ENCODE measurements at regions not wholly inside any gene's neighbourhood (a gene's known extent, or its start where the extent isn't known, plus 50 kb on each side); places are given as distances from the start of the nearest gene placed in this dataset.
"Not testable (repeated sequence)": the region's sequence is repeated elsewhere in the genome, so short reads cannot be mapped to it uniquely, and the experiment has no call there.

DNA sequence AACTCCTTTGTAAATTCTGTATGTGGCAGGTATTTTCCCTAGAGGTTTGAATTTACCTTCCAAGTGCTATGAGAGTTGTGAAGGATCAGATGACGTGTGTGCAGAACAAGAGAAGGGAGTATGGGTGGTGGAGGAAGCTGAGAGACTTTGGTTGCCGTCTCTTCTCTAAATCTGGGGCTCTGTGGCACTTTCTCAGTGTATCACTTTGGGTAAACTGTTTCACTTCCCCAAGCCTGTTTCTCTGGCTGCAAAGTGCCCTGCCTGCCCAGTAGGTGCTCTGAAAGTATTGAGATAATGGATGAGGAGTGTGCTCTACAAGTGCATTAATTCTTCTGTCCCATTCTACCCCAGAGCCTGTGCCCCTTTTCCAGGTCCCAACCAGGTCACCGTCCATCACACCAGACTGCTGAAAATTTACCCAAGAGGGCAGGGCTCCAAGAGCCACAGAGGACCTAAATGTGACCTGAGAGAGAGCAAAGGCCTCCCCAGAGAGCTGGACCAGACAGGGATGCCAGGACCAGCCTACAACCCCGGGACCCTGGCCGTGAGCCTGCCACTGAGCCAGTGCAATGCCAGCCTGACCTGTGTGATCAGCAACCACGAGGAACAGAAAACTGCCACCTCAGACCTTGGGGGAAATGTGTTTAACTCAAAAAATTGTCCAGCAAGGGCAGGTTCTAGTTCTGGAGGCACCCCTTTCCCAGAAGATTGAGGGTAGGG is 131.6 kb upstream of the ETV3 start:
- no peak for FAIRE-seq

GRCh38 chr1:157262891-157263290 is 124.7 kb upstream of the ETV3 start:
- Histone ChIP-seq H4K20me1 (ENCODE audit: insufficient read depth, low read length) (no peaks in the 10 kb centered on the region), H2AFZ (ENCODE audit: low read depth, low read length) (no peak overlapping the region), H3K79me2 (ENCODE audit: insufficient read depth, low read length) (no peaks in the 10 kb centered on the region), H3K4me3 (ENCODE audit: insufficient read depth, low read depth, low read length) (no peak overlapping the region), H3K36me3 (ENCODE audit: insufficient read depth, low read length) (no peaks in the 10 kb centered on the region), H3K27ac (ENCODE audit: low read depth, low read length) (no peak overlapping the region), H3K27me3 (ENCODE audit: insufficient read depth, low read length) (no peaks in the 10 kb centered on the region), H3K4me1 (ENCODE audit: insufficient read depth, low read length) (no peaks in the 10 kb centered on the region), H3K9me3 (ENCODE audit: insufficient read depth, low read depth, low read length) (no peaks in the 10 kb centered on the region), H3K4me2 (ENCODE audit: low read length) (no peak overlapping the region), H3K9ac (ENCODE audit: low read length) (no peak overlapping the region)
- TF ChIP-seq EZH2 (IDR thresholded peaks at IDR 0.05; ENCODE audit: insufficient read depth, low read length): no peak
- TF ChIP-seq CTCF (IDR thresholded peaks at IDR 0.05; ENCODE audit: insufficient read depth, low read depth, low read length): no peak
- DNase-seq (ENCODE audit: low read depth): no peak
- H3K9me3 Mint-ChIP-seq (ENCODE audit: unreplicated experiment): peaks cover 6% of the 10 kb centered on the region
- H3K4me3 Mint-ChIP-seq (ENCODE audit: unreplicated experiment): no peak overlapping the region
- H3K36me3 Mint-ChIP-seq (ENCODE audit: low read depth, unreplicated experiment): no peaks in the 10 kb centered on the region
- FAIRE-seq: no peak
- no peaks in the 10 kb centered on the region for H3K4me1 Mint-ChIP-seq (ENCODE audit: low read depth, unreplicated experiment)
- H3K27me3 Mint-ChIP-seq (ENCODE audit: low read depth, unreplicated experiment): peaks cover 11% of the 10 kb centered on the region
- H3K27ac Mint-ChIP-seq (ENCODE audit: unreplicated experiment): no peak overlapping the region

More for the DNA sequence above, 131.6 kb upstream of the ETV3 start:
- no peak overlapping the region for H3K4me2 ChIP-seq (ENCODE audit: low read length)
- no peaks in the 10 kb centered on the region for H3K4me1 Mint-ChIP-seq (ENCODE audit: low read depth, unreplicated experiment)
- no peak overlapping the region for H3K27ac ChIP-seq (ENCODE audit: low read depth, low read length)
- no peak overlapping the region for H3K27ac Mint-ChIP-seq (ENCODE audit: unreplicated experiment)
- peaks cover 2% of the 10 kb centered on the region for H3K9me3 Mint-ChIP-seq (ENCODE audit: unreplicated experiment)
- H4K20me1 ChIP-seq (ENCODE audit: insufficient read depth, low read length): no peaks in the 10 kb centered on the region
- H3K9me3 ChIP-seq (ENCODE audit: insufficient read depth, low read depth, low read length): no peaks in the 10 kb centered on the region
- peaks cover 3% of the 10 kb centered on the region for H3K4me1 ChIP-seq (ENCODE audit: insufficient read depth, low read length)
- TF ChIP-seq EZH2 (IDR thresholded peaks at IDR 0.05; ENCODE audit: insufficient read depth, low read length) (no peak), CTCF (IDR thresholded peaks at IDR 0.05; ENCODE audit: insufficient read depth, low read depth, low read length) (no peak)
- no peak overlapping the region for H3K4me3 ChIP-seq (ENCODE audit: insufficient read depth, low read depth, low read length)
- H3K27me3 ChIP-seq (ENCODE audit: insufficient read depth, low read length): peaks cover 2% of the 10 kb centered on the region
- DNase-seq (ENCODE audit: low read depth): no peak
- H3K79me2 ChIP-seq (ENCODE audit: insufficient read depth, low read length): no peaks in the 10 kb centered on the region
- no peaks in the 10 kb centered on the region for H3K36me3 Mint-ChIP-seq (ENCODE audit: low read depth, unreplicated experiment)
- H3K36me3 ChIP-seq (ENCODE audit: insufficient read depth, low read length): no peaks in the 10 kb centered on the region
- H2AFZ ChIP-seq (ENCODE audit: low read depth, low read length): no peak overlapping the region
- no peak overlapping the region for H3K9ac ChIP-seq (ENCODE audit: low read length)
- H3K4me3 Mint-ChIP-seq (ENCODE audit: unreplicated experiment): no peak overlapping the region
- peaks cover 7% of the 10 kb centered on the region for H3K27me3 Mint-ChIP-seq (ENCODE audit: low read depth, unreplicated experiment)

DNA sequence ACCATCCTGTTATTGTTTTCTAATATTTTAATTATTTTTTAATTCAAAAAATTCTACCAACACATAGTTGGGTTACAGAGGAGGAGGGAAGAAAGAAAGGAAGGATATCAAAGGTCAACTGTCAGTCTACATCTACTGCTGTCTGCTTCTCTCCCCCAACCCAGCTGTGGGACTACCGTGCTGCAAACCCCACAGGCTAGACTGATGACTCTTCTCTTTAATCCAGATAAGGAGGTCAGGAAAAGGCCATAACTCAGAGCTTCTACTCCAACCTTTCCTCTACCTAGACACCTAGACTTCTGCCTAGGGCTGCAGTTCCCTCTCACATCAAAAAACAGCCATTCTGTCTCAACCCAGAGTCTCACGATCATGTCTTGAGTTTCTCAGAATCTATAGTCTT is 124.2 kb upstream of the ETV3 start:
- H3K36me3 ChIP-seq (ENCODE audit: insufficient read depth, low read length): no peaks in the 10 kb centered on the region
- no peak overlapping the region for H3K9ac ChIP-seq (ENCODE audit: low read length)
- no peak overlapping the region for H3K4me3 Mint-ChIP-seq (ENCODE audit: unreplicated experiment)
- no peak overlapping the region for H2AFZ ChIP-seq (ENCODE audit: low read depth, low read length)
- H4K20me1 ChIP-seq (ENCODE audit: insufficient read depth, low read length): no peaks in the 10 kb centered on the region
- H3K27ac Mint-ChIP-seq (ENCODE audit: unreplicated experiment): no peak overlapping the region
- H3K4me3 ChIP-seq (ENCODE audit: insufficient read depth, low read depth, low read length): no peak overlapping the region
- H3K27me3 ChIP-seq (ENCODE audit: insufficient read depth, low read length): no peaks in the 10 kb centered on the region
- no peaks in the 10 kb centered on the region for H3K9me3 ChIP-seq (ENCODE audit: insufficient read depth, low read depth, low read length)
- H3K27me3 Mint-ChIP-seq (ENCODE audit: low read depth, unreplicated experiment): peaks cover 11% of the 10 kb centered on the region
- H3K4me1 ChIP-seq (ENCODE audit: insufficient read depth, low read length): no peaks in the 10 kb centered on the region
- FAIRE-seq: no peak
- H3K4me1 Mint-ChIP-seq (ENCODE audit: low read depth, unreplicated experiment): no peaks in the 10 kb centered on the region
- TF ChIP-seq CTCF (IDR thresholded peaks at IDR 0.05; ENCODE audit: insufficient read depth, low read depth, low read length) (no peak), EZH2 (IDR thresholded peaks at IDR 0.05; ENCODE audit: insufficient read depth, low read length) (no peak)
- no peaks in the 10 kb centered on the region for H3K36me3 Mint-ChIP-seq (ENCODE audit: low read depth, unreplicated experiment)
- H3K4me2 ChIP-seq (ENCODE audit: low read length): no peak overlapping the region
- peaks cover 6% of the 10 kb centered on the region for H3K9me3 Mint-ChIP-seq (ENCODE audit: unreplicated experiment)
- H3K79me2 ChIP-seq (ENCODE audit: insufficient read depth, low read length): no peaks in the 10 kb centered on the region
- H3K27ac ChIP-seq (ENCODE audit: low read depth, low read length): no peak overlapping the region
- no peak for DNase-seq (ENCODE audit: low read depth)

- H3K27me3 Mint-ChIP-seq (ENCODE audit: low read depth, unreplicated experiment); H3K36me3 ChIP-seq (ENCODE audit: insufficient read depth, low read length); FAIRE-seq; H3K27me3 ChIP-seq (ENCODE audit: insufficient read depth, low read length); DNase-seq (ENCODE audit: low read depth); H3K4me3 ChIP-seq (ENCODE audit: insufficient read depth, low read depth, low read length); H2AFZ ChIP-seq (ENCODE audit: low read depth, low read length); H3K79me2 ChIP-seq (ENCODE audit: insufficient read depth, low read length); H3K4me3 Mint-ChIP-seq (ENCODE audit: unreplicated experiment); H3K27ac Mint-ChIP-seq (ENCODE audit: unreplicated experiment); H3K27ac ChIP-seq (ENCODE audit: low read depth, low read length); H3K4me2 ChIP-seq (ENCODE audit: low read length); H3K9ac ChIP-seq (ENCODE audit: low read length); H3K9me3 ChIP-seq (ENCODE audit: insufficient read depth, low read depth, low read length); H3K36me3 Mint-ChIP-seq (ENCODE audit: low read depth, unreplicated experiment); H4K20me1 ChIP-seq (ENCODE audit: insufficient read depth, low read length); H3K4me1 ChIP-seq (ENCODE audit: insufficient read depth, low read length): not testable (repeated sequence)
- peaks cover 14% of the 10 kb centered on the region for H3K9me3 Mint-ChIP-seq (ENCODE audit: unreplicated experiment)
- H3K4me1 Mint-ChIP-seq (ENCODE audit: low read depth, unreplicated experiment): peaks cover 14% of the 10 kb centered on the region
Observed at GRCh38 chr1:157255891-157256290, 117.7 kb upstream of the ETV3 start.
